ENCODE measurements at regions not wholly inside any gene's neighbourhood (a gene's known extent, or its start where the extent isn't known, plus 50 kb on each side); places are given as distances from the start of the nearest gene placed in this dataset.

DNA sequence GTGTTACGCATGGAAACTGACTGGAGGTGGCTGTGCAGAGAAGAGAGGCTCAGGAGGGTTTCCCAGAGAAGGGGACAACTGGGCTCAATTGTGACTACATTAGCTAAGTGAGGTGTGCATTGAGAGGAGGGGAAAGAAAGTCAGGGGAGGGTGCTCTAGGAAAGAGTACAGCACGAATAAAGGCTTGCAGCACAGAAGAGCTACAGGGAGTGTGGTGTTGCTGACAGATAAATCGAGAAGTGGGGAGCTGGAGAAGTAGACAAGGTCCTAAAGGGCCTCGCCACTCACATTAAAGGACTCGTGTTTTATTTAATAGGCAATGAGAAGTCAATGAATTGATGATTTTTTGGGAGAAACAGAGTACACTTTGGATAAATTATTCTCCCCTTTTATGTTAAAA is 65.7 kb upstream of the CTAGE1 start:
- RAD21 ChIA-PET (ENCODE audit: low non-redundant PET in 1 of 2, low total read pairs in 2 of 2, uncharacterized antibody in 2 of 2, unreplicated experiment in 2 of 2): no interaction called here

More for the DNA sequence above, 65.7 kb upstream of the CTAGE1 start:
- BruUV-seq (replicated peaks): no TSS peak
- H3K4me2 ChIP-seq (ENCODE audit: low read length): no peak overlapping the region
- TF ChIP-seq TCF7L2 (IDR thresholded peaks at IDR 0.05; ENCODE audit: borderline replicate concordance, extremely low read depth, insufficient read depth, insufficient read length): no peak
- TF ChIP-seq, protein P1, sequence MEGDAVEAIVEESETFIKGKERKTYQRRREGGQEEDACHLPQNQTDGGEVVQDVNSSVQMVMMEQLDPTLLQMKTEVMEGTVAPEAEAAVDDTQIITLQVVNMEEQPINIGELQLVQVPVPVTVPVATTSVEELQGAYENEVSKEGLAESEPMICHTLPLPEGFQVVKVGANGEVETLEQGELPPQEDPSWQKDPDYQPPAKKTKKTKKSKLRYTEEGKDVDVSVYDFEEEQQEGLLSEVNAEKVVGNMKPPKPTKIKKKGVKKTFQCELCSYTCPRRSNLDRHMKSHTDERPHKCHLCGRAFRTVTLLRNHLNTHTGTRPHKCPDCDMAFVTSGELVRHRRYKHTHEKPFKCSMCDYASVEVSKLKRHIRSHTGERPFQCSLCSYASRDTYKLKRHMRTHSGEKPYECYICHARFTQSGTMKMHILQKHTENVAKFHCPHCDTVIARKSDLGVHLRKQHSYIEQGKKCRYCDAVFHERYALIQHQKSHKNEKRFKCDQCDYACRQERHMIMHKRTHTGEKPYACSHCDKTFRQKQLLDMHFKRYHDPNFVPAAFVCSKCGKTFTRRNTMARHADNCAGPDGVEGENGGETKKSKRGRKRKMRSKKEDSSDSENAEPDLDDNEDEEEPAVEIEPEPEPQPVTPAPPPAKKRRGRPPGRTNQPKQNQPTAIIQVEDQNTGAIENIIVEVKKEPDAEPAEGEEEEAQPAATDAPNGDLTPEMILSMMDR (IDR thresholded peaks at IDR 0.05 in 2 of 3, conservative IDR thresholded peaks at IDR 0.05 in 1 of 3; ENCODE audit: borderline replicate concordance in 1 of 3, insufficient read depth in 1 of 3, low read depth in 2 of 3, low read length in 2 of 3): no peak
- no peak for TF ChIP-seq SRF (IDR thresholded peaks at IDR 0.05; ENCODE audit: low read depth)
- no peak for TF ChIP-seq YY1 (IDR thresholded peaks at IDR 0.05; ENCODE audit: extremely low read depth, insufficient replicate concordance, low read depth, low read length)
- no peak for TF ChIP-seq SP1 (IDR thresholded peaks at IDR 0.05; ENCODE audit: low read depth)
- TF ChIP-seq EZH2 (IDR thresholded peaks at IDR 0.05): no peak
- no peak for TF ChIP-seq ZFX (IDR thresholded peaks at IDR 0.05)
- no peak for TF ChIP-seq EZH2phosphoT487 (IDR thresholded peaks at IDR 0.05; ENCODE audit: borderline replicate concordance)
- no peak for TF ChIP-seq SIN3A (IDR thresholded peaks at IDR 0.05; ENCODE audit: low read depth)
- no peak for TF ChIP-seq CEBPB (IDR thresholded peaks at IDR 0.05; ENCODE audit: low read depth)
- no peak for TF ChIP-seq EGR1 (IDR thresholded peaks at IDR 0.05; ENCODE audit: low read depth)
- TF ChIP-seq ELF1 (IDR thresholded peaks at IDR 0.05; ENCODE audit: borderline replicate concordance, low read depth): no peak
- TF ChIP-seq ZNF274 (IDR thresholded peaks at IDR 0.05; ENCODE audit: low read depth, low read length): no peak
- no peak for TF ChIP-seq POLR2A (IDR thresholded peaks at IDR 0.05; ENCODE audit: borderline replicate concordance, extremely low read depth, insufficient read depth, insufficient read length)
- no peak for TF ChIP-seq RAD21 (IDR thresholded peaks at IDR 0.05; ENCODE audit: low read depth)
- no peak for TF ChIP-seq FOSL1 (IDR thresholded peaks at IDR 0.05; ENCODE audit: low read depth)
- TF ChIP-seq ZBTB33 (IDR thresholded peaks at IDR 0.05; ENCODE audit: extremely low read depth, insufficient replicate concordance, low read length): no peak
- TF ChIP-seq JUND (IDR thresholded peaks at IDR 0.05): no peak
- TF ChIP-seq CBX3 (IDR thresholded peaks at IDR 0.05; ENCODE audit: low read depth): no peak
- H3K36me3 ChIP-seq (ENCODE audit: control insufficient read depth in 1 of 2, insufficient read depth in 2 of 2, low read length in 2 of 2): no peaks in the 10 kb centered on the region
- intact Hi-C loops (cut with micrococcal nuclease): no loop called here
- no peak overlapping the region for H2AFZ ChIP-seq (ENCODE audit: low read depth, low read length, poor library complexity, severe bottlenecking)
- CTCF ChIA-PET: no interaction called here
- H3K79me2 ChIP-seq (ENCODE audit: insufficient read depth, low read length): no peaks in the 10 kb centered on the region
- no peak overlapping the region for H3K27ac ChIP-seq (ENCODE audit: low read depth, low read length)
- H3K9ac ChIP-seq (ENCODE audit: low read length): no peak overlapping the region
- no peak overlapping the region for H3K4me3 ChIP-seq (replicated peaks in 1 of 2; ENCODE audit: low read depth in 1 of 2, low read length in 2 of 2)
- peaks cover 0 to 8% of the 10 kb centered on the region in 2 experiments; a peak in 1 of 4 replicates for H3K4me1 ChIP-seq (ENCODE audit: control insufficient read depth in 1 of 2, insufficient read depth in 2 of 2, low read length in 2 of 2)
- H3K27me3 ChIP-seq (ENCODE audit: insufficient read depth, low read length): no peaks in the 10 kb centered on the region
- DNase-seq (ENCODE audit: low read depth, low spot score) (no peak), ATAC-seq (no peak)
- H4K20me1 ChIP-seq (ENCODE audit: insufficient read depth): no peaks in the 10 kb centered on the region
- H3K9me3 ChIP-seq (ENCODE audit: control insufficient read depth in 1 of 2, insufficient read depth in 1 of 2, low read depth in 1 of 2, low read length in 2 of 2): no peaks in the 10 kb centered on the region
- POLR2A ChIA-PET: no interaction called here
- no peaks in the 10 kb centered on the region for H3K9me2 ChIP-seq (ENCODE audit: insufficient read depth)

Measured in HCT116 (cell line).